Peyer's patch (tissue), 4 donors: ENCODE measurements at regions not wholly inside any gene's neighbourhood (a gene's known extent, or its start where the extent isn't known, plus 50 kb on each side); places are given as distances from the start of the nearest gene placed in this dataset.

Experiments
- CTCF ChIP-seq, 6 experiments: fragments of 450-650 bp in 4 of 6; fragments of 200-600 bp in 2 of 6; sonication (generic) in 1 of 6; IDR thresholded peaks; one replicate each; pipeline ENCODE4 v1.5.1; 2017 to 2019; ENCODE audit warnings: antibody characterized with exemption in 6 of 6, mild to moderate bottlenecking in 3 of 6, moderate library complexity in 1 of 6
- POLR2A ChIP-seq, 2 donors: fragments of 450-650 bp; IDR thresholded peaks; one replicate each; pipeline ENCODE4 v1.5.1; 2017; ENCODE audit warnings: antibody characterized with exemption in 2 of 2, mild to moderate bottlenecking in 2 of 2, moderate library complexity in 2 of 2

GRCh38 chr1:98516306-98516705, 145.2 kb upstream of the SNX7 start:
- TF ChIP-seq CTCF (IDR thresholded peaks at IDR 0.05) (no peak), POLR2A (IDR thresholded peaks at IDR 0.05) (no peak)
